ENCODE measurements at regions not wholly inside any gene's neighbourhood (a gene's known extent, or its start where the extent isn't known, plus 50 kb on each side); places are given as distances from the start of the nearest gene placed in this dataset.

DNA sequence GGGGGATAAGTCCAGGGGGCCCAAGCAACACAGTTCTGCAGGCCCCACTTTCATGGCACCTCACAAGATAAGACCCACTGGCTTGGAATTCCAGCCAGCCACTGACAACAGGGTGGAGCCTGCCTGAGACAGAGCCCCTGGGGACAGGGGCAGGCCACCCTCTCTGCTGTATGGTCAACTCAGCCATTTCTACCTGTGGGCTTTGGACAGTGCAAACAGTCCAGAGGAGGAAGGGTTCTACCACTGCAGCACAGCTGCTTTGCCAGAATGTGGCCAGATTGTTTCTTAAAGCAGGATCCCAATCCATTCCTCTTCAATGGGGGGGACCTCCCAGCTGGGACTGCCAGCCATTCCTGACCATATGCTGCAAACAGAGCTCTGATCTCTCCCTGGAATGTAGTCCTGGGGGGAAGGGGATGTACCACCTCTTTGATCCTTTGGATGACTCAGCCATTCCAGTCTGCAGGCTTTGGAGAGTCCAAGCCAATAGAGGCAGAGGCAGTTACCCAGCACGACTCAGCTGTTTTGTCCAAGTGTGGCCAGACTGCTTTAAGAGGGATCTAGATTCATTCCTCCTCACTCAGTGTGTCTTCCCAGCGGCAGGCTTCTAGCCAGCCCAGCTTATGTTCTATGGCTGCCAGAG lies 842.2 kb downstream of the EPHA7 start:
- ChIA-PET POLR2A (no interaction called here), CTCF (interaction anchor here (0.6 kb wide), 1 partner anchor 34 kb away, joined by 3 read pairs; no protein-coding TSS in a partner anchor), SMC1A (ENCODE audit: uncharacterized antibody, unreplicated experiment) (no interaction called here), RAD21 (ENCODE audit: unreplicated experiment) (no interaction called here)
- Histone ChIP-seq H3K4me1 (ENCODE audit: control insufficient read depth, insufficient read depth, low read length) (no peaks in the 10 kb centered on the region), H3K9me3 (replicated peaks; ENCODE audit: control insufficient read depth, insufficient read depth, low read length) (no peaks in the 10 kb centered on the region), H3K27me3 (replicated peaks in 1 of 2; ENCODE audit: control insufficient read depth in 2 of 2, insufficient read depth in 2 of 2, low read length in 1 of 2) (no peaks in the 10 kb centered on the region), H2AFZ (ENCODE audit: control insufficient read depth, low read depth, low read length) (no peak overlapping the region), H3K27ac (ENCODE audit: control insufficient read depth, insufficient read depth) (no peak overlapping the region), H3K4me3 (no peak overlapping the region), H3K4me2 (ENCODE audit: control insufficient read depth, insufficient read depth) (no peak overlapping the region), H3K79me2 (ENCODE audit: control insufficient read depth, insufficient read depth, low read length) (no peaks in the 10 kb centered on the region), H4K20me1 (ENCODE audit: control insufficient read depth, insufficient read depth) (no peaks in the 10 kb centered on the region), H3K36me3 (ENCODE audit: control insufficient read depth in 2 of 2, insufficient read depth in 2 of 2, low read length in 1 of 2) (no peaks in the 10 kb centered on the region), H3K9ac (ENCODE audit: control insufficient read depth, insufficient read depth, low read length) (no peak overlapping the region)
- ATAC-seq = no peak
- intact Hi-C loops (cut with micrococcal nuclease; ENCODE audit: unreplicated experiment) = no loop called here
- no TSS peak for BruUV-seq (replicated peaks)
- no peak for DNase-seq (ENCODE audit: low read depth, low spot score)
- no peak for FAIRE-seq
- in situ Hi-C loops (cut with MboI) = no loop called here
- WGBS (ENCODE audit: insufficient coverage, insufficient replicate concordance, low lambda C conversion rate, missing lambda C conversion rate) = 15% methylated on average over 2 of the region's 2 CpGs
- TF ChIP-seq ZSCAN29 (IDR thresholded peaks at IDR 0.05) (no peak), BCL11A (IDR thresholded peaks at IDR 0.05; ENCODE audit: low read depth, low read length) (no peak)

- POLR2A ChIA-PET = no interaction called here
- H3K4me2 ChIP-seq (ENCODE audit: control insufficient read depth, insufficient read depth) = no peak overlapping the region
- no peak overlapping the region for H3K4me3 ChIP-seq
- no TSS peak for BruUV-seq (replicated peaks)
- H3K36me3 ChIP-seq (ENCODE audit: control insufficient read depth in 2 of 2, insufficient read depth in 2 of 2, low read length in 1 of 2) = no peaks in the 10 kb centered on the region
- FAIRE-seq = no peak
- CTCF ChIA-PET = no interaction called here
- ATAC-seq = no peak
- no peaks in the 10 kb centered on the region for H4K20me1 ChIP-seq (ENCODE audit: control insufficient read depth, insufficient read depth)
- no peaks in the 10 kb centered on the region for H3K27me3 ChIP-seq (replicated peaks in 1 of 2; ENCODE audit: control insufficient read depth in 2 of 2, insufficient read depth in 2 of 2, low read length in 1 of 2)
- DNase-seq (ENCODE audit: low read depth, low spot score) = no peak
- 0% methylated on average over 1 of the region's 1 CpG for WGBS (ENCODE audit: insufficient coverage, insufficient replicate concordance, low lambda C conversion rate, missing lambda C conversion rate)
- in situ Hi-C loops (cut with MboI) = no loop called here
- no peak for TF ChIP-seq SPI1 (IDR thresholded peaks at IDR 0.05; ENCODE audit: borderline replicate concordance, insufficient read depth, low read depth, low read length)
- no peak for TF ChIP-seq NFYB (IDR thresholded peaks at IDR 0.05; ENCODE audit: insufficient read depth, low read depth, low read length)
- no peak for TF ChIP-seq ESRRA (IDR thresholded peaks at IDR 0.05; ENCODE audit: low read length)
- TF ChIP-seq ZNF207 (IDR thresholded peaks at IDR 0.05; ENCODE audit: borderline replicate concordance) = no peak
- TF ChIP-seq SP1 (IDR thresholded peaks at IDR 0.05; ENCODE audit: low read depth, low read length) = no peak
- no peak for TF ChIP-seq TCF12 (IDR thresholded peaks at IDR 0.05; ENCODE audit: low read depth, low read length)
- intact Hi-C loops (cut with micrococcal nuclease; ENCODE audit: unreplicated experiment) = no loop called here
- no peaks in the 10 kb centered on the region for H3K4me1 ChIP-seq (ENCODE audit: control insufficient read depth, insufficient read depth, low read length)
- RAD21 ChIA-PET (ENCODE audit: unreplicated experiment) = no interaction called here
- H3K27ac ChIP-seq (ENCODE audit: control insufficient read depth, insufficient read depth) = no peak overlapping the region
- H3K9ac ChIP-seq (ENCODE audit: control insufficient read depth, insufficient read depth, low read length) = no peak overlapping the region
- no peaks in the 10 kb centered on the region for H3K79me2 ChIP-seq (ENCODE audit: control insufficient read depth, insufficient read depth, low read length)
- SMC1A ChIA-PET (ENCODE audit: uncharacterized antibody, unreplicated experiment) = interaction anchor here (1.8 kb wide), 1 partner anchor 10 kb away, joined by 6 read pairs; no protein-coding TSS in a partner anchor
- H3K9me3 ChIP-seq (replicated peaks; ENCODE audit: control insufficient read depth, insufficient read depth, low read length) = no peaks in the 10 kb centered on the region
- H2AFZ ChIP-seq (ENCODE audit: control insufficient read depth, low read depth, low read length) = no peak overlapping the region
Measured at GRCh38 chr6:92568541-92568940, 850.8 kb downstream of the EPHA7 start.

Measured in GM12878 (cell line).